Lung (tissue), 11 donors: ENCODE measurements at regions not wholly inside any gene's neighbourhood (a gene's known extent, or its start where the extent isn't known, plus 50 kb on each side); places are given as distances from the start of the nearest gene placed in this dataset.

Source experiments
- ATAC-seq: fragments of 200-7000 bp; cut with Tn5 transposase; one replicate; pipeline ENCODE4 v1.9.1; 2020; ENCODE audit warnings: moderate number of reproducible peaks; ENCODE audit not compliant: insufficient read depth, low FRiP score
- DNase-seq, 3 donors: peaks; one replicate each; pipeline ENCODE4 v3.0.0-alpha.2; 2013 to 2017
- H3K27ac ChIP-seq, 2 donors: one replicate each; pipeline ENCODE4 v1.5.1; 2013; ENCODE audit warnings: mild to moderate bottlenecking in 2 of 2, moderate library complexity in 2 of 2, control low read depth in 1 of 2, inconsistent platforms in 1 of 2, low read depth in 1 of 2, low read length in 1 of 2
- H3K27me3 ChIP-seq, 3 donors: one replicate each; pipeline ENCODE4 v1.5.1; 2013; ENCODE audit warnings: low read length in 2 of 3; ENCODE audit not compliant: control insufficient read depth in 3 of 3, insufficient read depth in 3 of 3
- H3K36me3 ChIP-seq, 4 donors: one replicate each; pipeline ENCODE4 v1.5.1; 2013; ENCODE audit warnings: low read length in 4 of 4, mild to moderate bottlenecking in 1 of 4, moderate library complexity in 1 of 4; ENCODE audit not compliant: control insufficient read depth in 4 of 4, insufficient read depth in 4 of 4
- H3K4me1 ChIP-seq, 5 donors: one replicate each; pipeline ENCODE4 v1.5.1; 2013; ENCODE audit warnings: low read length in 5 of 5, mild to moderate bottlenecking in 2 of 5, moderate library complexity in 1 of 5; ENCODE audit not compliant: control insufficient read depth in 5 of 5, insufficient read depth in 5 of 5
- H3K4me3 ChIP-seq: one replicate; pipeline ENCODE4 v1.5.1; 2013; ENCODE audit warnings: mild to moderate bottlenecking, control low read depth, moderate library complexity
- H3K9ac ChIP-seq, 2 donors: one replicate each; pipeline ENCODE4 v1.5.1; 2013; ENCODE audit warnings: low read length in 2 of 2, control low read depth in 1 of 2; ENCODE audit not compliant: insufficient read depth in 1 of 2
- H3K9me3 ChIP-seq, 4 donors: one replicate each; pipeline ENCODE4 v1.5.1; 2013; ENCODE audit warnings: low read length in 3 of 4, mild to moderate bottlenecking in 1 of 4, moderate library complexity in 1 of 4; ENCODE audit not compliant: control insufficient read depth in 4 of 4, insufficient read depth in 3 of 4
- CTCF ChIP-seq: IDR thresholded peaks from 2 replicates; pipeline ENCODE4 v1.5.1; 2012; ENCODE audit warnings: mild to moderate bottlenecking; ENCODE audit errors: control extremely low read depth, extremely low read depth
- WGBS, 2 donors: extraction: QIAGEN DNeasy Blood & Tissue Kit; methylation state at CpG; one replicate each; pipeline ENCODE4 v1.1.7; 2013; 5-methylcytosine and 5-hydroxymethylcytosine counted together
- donor health status: control.
- donor health status: control.
- donor health status: Bipolar disorder and iron deficiency.
- donor health status: healthy.
- donor health status: DM: yes; HTN: yes; CAD: no.

GRCh38 chr13:29905845-29906244, 55.4 kb upstream of the UBL3 start:
- no peaks in the 10 kb centered on the region for H3K9me3 ChIP-seq
- no peak overlapping the region for H3K9ac ChIP-seq
- DNase-seq (peak; percentile 61 to 82 (median 77)), ATAC-seq (peak; percentile 42)
- no peaks in the 10 kb centered on the region for H3K27me3 ChIP-seq
- 40 to 41% methylated on average over 3 of the region's 3 CpGs for WGBS, 2 donors
- no peaks in the 10 kb centered on the region for H3K36me3 ChIP-seq
- no peak for TF ChIP-seq CTCF
- no peak overlapping the region for H3K4me3 ChIP-seq
- H3K27ac ChIP-seq: peak overlapping the region in 1 of 2 donors; percentile 1
- H3K4me1 ChIP-seq: peaks cover 0 to 44% (median 13%) of the 10 kb centered on the region in 5 donors

GRCh38 chr13:29903996-29904395, 53.6 kb upstream of the UBL3 start:
- peak overlapping the region in 1 of 2 donors; percentile 5 for H3K27ac ChIP-seq
- no peaks in the 10 kb centered on the region for H3K9me3 ChIP-seq
- no peak for TF ChIP-seq CTCF
- H3K4me1 ChIP-seq: peaks cover 0 to 36% (median 9%) of the 10 kb centered on the region in 5 donors
- H3K27me3 ChIP-seq: no peaks in the 10 kb centered on the region
- DNase-seq: peak in 2 of 3 donors; percentile 27 to 48
- no peak for ATAC-seq
- H3K9ac ChIP-seq: no peak overlapping the region
- H3K4me3 ChIP-seq: no peak overlapping the region
- WGBS, 2 donors: 83 to 92% methylated on average over 4 of the region's 4 CpGs
- no peaks in the 10 kb centered on the region for H3K36me3 ChIP-seq

- H3K9me3 ChIP-seq: no peaks in the 10 kb centered on the region
- no peak overlapping the region for H3K27ac ChIP-seq
These were observed 53.1 kb upstream of the UBL3 start for GRCh38 chr13:29903543-29903942.

More at GRCh38 chr13:29903543-29903942, 53.1 kb upstream of the UBL3 start:
- ATAC-seq (no peak), DNase-seq (no peak)
- Histone ChIP-seq H3K9ac (no peak overlapping the region), H3K4me1 (peaks cover 0 to 34% (median 9%) of the 10 kb centered on the region in 5 donors), H3K27me3 (no peaks in the 10 kb centered on the region), H3K4me3 (no peak overlapping the region), H3K36me3 (no peaks in the 10 kb centered on the region)
- 76 to 82% methylated on average over 3 of the region's 3 CpGs for WGBS, 2 donors
- TF ChIP-seq CTCF: no peak
